ENCODE measurements at regions not wholly inside any gene's neighbourhood (a gene's known extent, or its start where the extent isn't known, plus 50 kb on each side); places are given as distances from the start of the nearest gene placed in this dataset.

DNA sequence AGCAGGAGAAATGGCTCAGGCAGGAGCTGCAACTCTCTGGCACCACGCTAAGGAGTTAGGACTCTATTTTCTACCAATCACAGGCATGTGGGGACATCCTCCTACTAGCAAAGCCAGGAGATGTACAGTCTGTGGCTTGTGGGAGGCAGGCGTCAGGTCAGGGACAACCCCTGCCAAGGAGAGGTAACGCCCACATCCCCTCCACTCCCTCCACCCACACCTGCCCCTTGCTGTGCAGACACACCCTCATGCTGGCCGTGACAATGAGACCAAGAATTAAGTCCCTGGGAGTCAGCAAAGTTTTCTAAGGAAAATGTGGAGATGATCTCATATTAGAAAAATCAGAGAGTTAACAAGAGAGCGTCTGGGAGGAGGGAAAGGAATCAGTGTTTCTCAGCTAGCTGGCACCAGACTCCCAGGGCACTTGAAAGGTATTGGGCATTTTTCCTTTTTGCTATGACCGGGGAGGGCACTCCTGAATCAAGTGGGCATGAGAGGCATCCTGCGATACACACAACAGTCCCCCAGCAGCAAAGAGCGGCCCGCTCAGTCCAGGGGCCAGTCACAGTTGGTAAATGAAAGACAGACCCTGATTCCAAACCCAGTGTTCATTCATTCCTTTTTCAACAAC is 87.3 kb upstream of the RPL38 start:
- H3K27ac Mint-ChIP-seq, result no peak overlapping the region
- no peaks in the 10 kb centered on the region for H3K9me3 Mint-ChIP-seq (ENCODE audit: low read depth)
- no peak overlapping the region for H3K4me3 Mint-ChIP-seq
- H3K4me1 Mint-ChIP-seq, result no peaks in the 10 kb centered on the region
- ChIA-PET POLR2A (no interaction called here), CTCF (interaction anchor here (1.3 kb wide), 1 partner anchor 25 kb away, joined by 3 read pairs; no protein-coding TSS in a partner anchor)
- ATAC-seq, result no peak
- intact Hi-C loops (cut with DNase I, micrococcal nuclease), result no loop called here
- no peaks in the 10 kb centered on the region for H3K36me3 Mint-ChIP-seq (ENCODE audit: low read depth)
- no peak for DNase-seq
- peaks cover 13% of the 10 kb centered on the region for H3K27me3 Mint-ChIP-seq

DNA sequence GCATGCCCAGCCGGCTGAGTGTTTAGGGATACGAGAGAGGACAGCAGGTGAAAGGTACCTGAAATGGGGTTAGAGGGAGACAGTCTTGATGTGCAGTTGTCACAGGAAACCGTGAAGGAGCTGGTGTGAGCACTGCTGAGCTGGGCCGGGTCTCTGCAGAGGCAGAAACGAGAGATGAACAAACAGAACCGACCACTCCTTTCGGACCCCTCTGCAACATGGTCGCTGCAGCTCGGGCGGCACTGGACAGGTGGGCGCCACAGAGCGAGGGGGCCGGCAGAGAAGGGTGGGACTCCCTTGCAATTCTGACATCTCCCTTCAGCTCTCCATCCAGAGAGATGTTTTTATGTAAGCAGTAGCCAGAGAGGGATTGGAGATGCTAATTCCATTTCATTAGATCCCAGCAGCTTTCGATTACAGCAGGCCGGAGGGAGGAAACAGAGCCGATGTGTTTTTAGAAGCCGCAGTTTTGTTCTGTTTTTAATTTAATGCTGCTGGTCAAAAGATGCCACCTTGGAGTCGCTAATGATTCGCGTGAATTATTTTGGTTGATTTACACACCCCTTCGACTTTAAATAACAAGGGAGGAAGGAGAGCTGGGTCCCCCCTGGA is 86.3 kb upstream of the RPL38 start:
- intact Hi-C loops (cut with DNase I, micrococcal nuclease), result no loop called here
- Mint-ChIP-seq H3K27ac (no peak overlapping the region), H3K4me1 (no peaks in the 10 kb centered on the region), H3K9me3 (ENCODE audit: low read depth) (no peaks in the 10 kb centered on the region), H3K27me3 (peaks cover 13% of the 10 kb centered on the region), H3K4me3 (no peak overlapping the region), H3K36me3 (ENCODE audit: low read depth) (no peaks in the 10 kb centered on the region)
- DNase-seq (no peak), ATAC-seq (no peak)
- CTCF ChIA-PET, result interaction anchor here (1.3 kb wide), 1 partner anchor 26 kb away, joined by 3 read pairs; no protein-coding TSS in a partner anchor
- POLR2A ChIA-PET, result no interaction called here

DNA sequence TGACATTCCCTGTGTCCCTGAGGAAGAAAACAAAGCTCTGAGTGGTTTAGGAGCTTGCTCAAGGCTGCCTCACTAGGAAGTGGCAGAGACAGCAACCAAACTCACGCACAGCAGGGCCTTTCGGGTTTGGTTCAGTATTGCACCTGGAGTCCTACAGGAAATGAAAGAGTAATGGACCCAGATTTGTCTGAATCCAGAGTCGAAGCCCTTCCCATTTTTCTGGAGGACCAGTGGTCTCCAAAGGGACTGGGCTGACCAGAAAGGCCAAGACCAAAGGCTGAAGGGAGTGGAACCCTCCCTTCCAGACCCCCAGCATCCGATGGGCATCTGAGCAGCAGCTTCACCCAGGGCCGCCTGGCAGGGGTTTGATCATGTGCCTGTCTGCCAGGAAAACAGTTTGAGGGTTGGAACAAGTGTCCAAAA is 85.5 kb upstream of the RPL38 start:
- CTCF ChIA-PET, result no interaction called here
- POLR2A ChIA-PET, result no interaction called here
- Mint-ChIP-seq H3K9me3 (ENCODE audit: low read depth) (no peaks in the 10 kb centered on the region), H3K27me3 (peaks cover 17% of the 10 kb centered on the region), H3K4me3 (no peak overlapping the region), H3K4me1 (no peaks in the 10 kb centered on the region), H3K27ac (no peak overlapping the region), H3K36me3 (ENCODE audit: low read depth) (no peaks in the 10 kb centered on the region)
- intact Hi-C loops (cut with DNase I, micrococcal nuclease), result no loop called here
- ATAC-seq, result no peak
- no peak for DNase-seq

DNA sequence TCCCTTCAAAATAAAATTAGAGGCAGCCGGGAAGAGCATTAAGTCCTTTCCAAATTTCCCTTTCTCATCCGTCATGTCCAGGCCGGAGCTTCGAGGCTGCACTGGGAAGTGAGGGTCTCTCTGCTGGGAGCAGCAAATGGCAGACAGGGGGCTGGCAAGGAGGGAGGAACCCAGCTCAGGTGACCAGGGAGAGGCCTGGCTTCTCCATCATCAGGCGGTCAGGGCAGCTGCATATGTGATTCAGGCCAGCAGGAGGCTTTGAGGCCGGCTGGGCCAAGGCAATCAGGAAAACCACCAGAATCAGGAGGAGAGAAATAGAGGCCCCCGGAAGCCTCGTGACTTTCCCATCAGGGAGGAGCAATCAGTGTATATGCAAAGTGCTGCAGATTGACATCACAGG is 85.0 kb upstream of the RPL38 start:
- ChIA-PET POLR2A (no interaction called here), CTCF (interaction anchor here (0.9 kb wide), 1 partner anchor 120 kb away, joined by 3 read pairs; no protein-coding TSS in a partner anchor)
- intact Hi-C loops (cut with DNase I, micrococcal nuclease), result no loop called here
- Mint-ChIP-seq H3K36me3 (ENCODE audit: low read depth) (no peaks in the 10 kb centered on the region), H3K9me3 (ENCODE audit: low read depth) (no peaks in the 10 kb centered on the region), H3K27ac (no peak overlapping the region), H3K4me3 (no peak overlapping the region), H3K4me1 (no peaks in the 10 kb centered on the region), H3K27me3 (peaks cover 19% of the 10 kb centered on the region)
- no peak for DNase-seq
- no peak for ATAC-seq

DNA sequence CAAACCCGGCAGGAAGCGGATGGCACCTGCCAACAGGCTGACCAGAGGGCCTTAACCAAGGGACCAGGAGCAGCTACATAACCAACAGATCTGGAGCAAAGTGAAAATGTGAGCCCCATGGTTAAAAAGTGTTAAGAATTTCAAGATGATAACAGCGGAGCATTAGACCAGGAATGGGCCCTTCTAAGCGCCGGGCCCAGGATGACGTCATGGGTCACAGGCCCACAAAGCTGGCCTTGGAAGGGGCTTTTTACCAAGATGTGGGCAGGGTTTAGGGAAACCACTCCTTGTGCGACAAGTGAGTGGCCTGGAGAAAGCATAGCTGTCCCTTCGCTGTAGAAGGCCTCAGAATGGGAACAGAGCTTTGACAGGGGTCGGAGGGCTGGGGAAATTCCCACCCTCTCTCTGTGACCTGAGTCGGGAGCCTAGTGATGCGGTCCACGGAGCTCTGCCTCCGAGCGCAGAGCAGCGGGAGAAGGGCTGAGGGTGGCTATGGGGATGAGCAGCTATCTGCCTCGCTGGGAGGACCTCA is 84.4 kb upstream of the RPL38 start:
- H3K27me3 Mint-ChIP-seq, result peaks cover 19% of the 10 kb centered on the region
- no peaks in the 10 kb centered on the region for H3K9me3 Mint-ChIP-seq (ENCODE audit: low read depth)
- CTCF ChIA-PET, result interaction anchor here (0.5 to 0.9 kb wide), 3 partner anchors 37 to 120 kb away, joined by 3 to 5 read pairs (median 3); no protein-coding TSS in a partner anchor
- DNase-seq, result no peak
- no peak for ATAC-seq
- intact Hi-C loops (cut with DNase I, micrococcal nuclease), result no loop called here
- H3K4me1 Mint-ChIP-seq, result no peaks in the 10 kb centered on the region
- no peak overlapping the region for H3K4me3 Mint-ChIP-seq
- no peak overlapping the region for H3K27ac Mint-ChIP-seq
- POLR2A ChIA-PET, result interaction anchor here (0.5 kb wide), 1 partner anchor 377 kb away, joined by 6 read pairs; no protein-coding TSS in a partner anchor
- no peaks in the 10 kb centered on the region for H3K36me3 Mint-ChIP-seq (ENCODE audit: low read depth)

DNA sequence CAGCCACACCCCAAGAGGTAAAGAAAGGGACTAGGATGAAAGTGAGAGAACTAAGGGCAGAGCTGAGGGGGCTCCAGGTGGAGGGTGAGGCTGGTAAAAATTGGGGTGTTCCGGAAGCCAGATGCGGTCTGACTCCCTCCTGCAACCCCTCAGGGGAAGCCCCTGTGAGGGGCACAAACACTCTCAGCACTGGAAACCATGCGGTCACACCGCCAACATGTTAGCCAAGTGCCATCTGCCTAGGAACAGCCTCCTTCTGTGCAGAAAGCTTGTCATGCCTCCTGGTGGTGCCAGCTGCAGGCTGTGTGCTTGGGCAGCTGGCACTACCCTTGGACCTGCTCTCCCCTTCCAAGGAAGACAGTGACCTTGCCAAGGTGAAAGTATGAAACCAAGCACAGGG is 83.5 kb upstream of the RPL38 start:
- no peaks in the 10 kb centered on the region for H3K9me3 Mint-ChIP-seq (ENCODE audit: low read depth)

DNA sequence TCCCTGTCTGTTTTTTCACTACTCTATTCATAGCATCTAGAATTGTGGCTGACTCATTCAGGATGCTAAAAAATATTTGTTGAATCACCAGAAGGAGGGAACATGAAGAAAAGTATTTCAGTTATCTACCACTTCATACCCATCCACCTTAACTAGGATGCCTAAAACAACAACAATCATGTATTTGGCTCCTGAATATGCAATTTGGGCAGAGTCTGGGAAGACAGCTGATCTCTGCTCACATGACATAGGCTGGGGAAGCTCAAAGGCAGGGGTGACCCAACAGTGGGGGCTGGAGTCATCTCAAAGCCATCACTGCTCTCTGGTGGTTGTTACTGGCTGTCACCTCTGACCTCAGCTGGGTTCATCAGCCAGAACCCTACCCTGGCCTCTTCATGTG is 80.1 kb upstream of the RPL38 start:
- DNase-seq, result no peak
- H3K4me1 Mint-ChIP-seq, result no peaks in the 10 kb centered on the region
- peaks cover 17% of the 10 kb centered on the region for H3K27me3 Mint-ChIP-seq
- ChIA-PET POLR2A (no interaction called here), CTCF (no interaction called here)
- no peaks in the 10 kb centered on the region for H3K36me3 Mint-ChIP-seq (ENCODE audit: low read depth)
- H3K27ac Mint-ChIP-seq, result no peak overlapping the region
- no peaks in the 10 kb centered on the region for H3K9me3 Mint-ChIP-seq (ENCODE audit: low read depth)
- intact Hi-C loops (cut with DNase I, micrococcal nuclease), result loop anchor here in 1 of 2 experiments (1.0 kb wide), 1 partner anchor 33 kb away; no protein-coding TSS in a partner anchor
- H3K4me3 Mint-ChIP-seq, result no peak overlapping the region
- ATAC-seq, result no peak

More for the DNA sequence above, 83.5 kb upstream of the RPL38 start:
- ChIA-PET POLR2A (no interaction called here), CTCF (interaction anchor here (0.6 to 1.1 kb wide), 4 partner anchors 30 to 80 kb away, joined by 3 to 5 read pairs (median 4); no protein-coding TSS in a partner anchor)
- Mint-ChIP-seq H3K4me1 (no peaks in the 10 kb centered on the region), H3K27ac (no peak overlapping the region), H3K36me3 (ENCODE audit: low read depth) (no peaks in the 10 kb centered on the region), H3K27me3 (peaks cover 19% of the 10 kb centered on the region), H3K4me3 (no peak overlapping the region)
- intact Hi-C loops (cut with DNase I, micrococcal nuclease), result no loop called here
- ATAC-seq (no peak), DNase-seq (no peak)

DNA sequence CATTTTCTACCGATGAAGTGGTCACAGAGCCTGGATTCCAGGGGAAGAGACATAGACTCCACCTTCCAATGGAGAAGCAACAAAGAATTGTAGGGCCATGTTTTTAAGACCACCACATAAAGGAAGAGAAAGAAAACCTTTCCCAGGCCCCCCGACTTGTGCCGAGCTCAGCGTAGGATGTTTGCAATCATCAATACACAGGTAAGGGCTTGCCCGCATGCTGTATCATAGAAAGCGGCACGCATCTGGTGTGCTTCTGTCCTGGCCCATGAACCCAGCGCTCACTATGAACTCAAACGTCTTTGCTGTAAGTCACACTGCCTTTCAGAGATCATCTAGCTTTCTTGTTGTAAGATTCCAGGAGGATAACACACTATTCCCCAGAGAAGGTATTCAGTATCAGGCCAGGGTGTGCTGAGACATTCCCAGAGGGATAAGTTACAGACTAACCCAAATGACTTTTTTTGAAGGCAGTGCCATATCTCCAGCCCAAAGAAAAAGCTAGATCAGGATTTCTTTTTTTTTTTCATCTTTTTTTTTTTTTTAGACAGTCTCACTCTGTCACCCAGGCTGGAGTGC is 79.5 kb upstream of the RPL38 start:
- Mint-ChIP-seq H3K9me3 (ENCODE audit: low read depth) (no peaks in the 10 kb centered on the region), H3K27ac (no peak overlapping the region), H3K27me3 (peaks cover 19% of the 10 kb centered on the region), H3K36me3 (ENCODE audit: low read depth) (no peaks in the 10 kb centered on the region), H3K4me3 (no peak overlapping the region), H3K4me1 (no peaks in the 10 kb centered on the region)
- ATAC-seq, result no peak
- CTCF ChIA-PET, result no interaction called here
- POLR2A ChIA-PET, result no interaction called here
- intact Hi-C loops (cut with DNase I, micrococcal nuclease), result loop anchor here in 1 of 2 experiments (1.0 kb wide), 1 partner anchor 34 kb away; no protein-coding TSS in a partner anchor
- DNase-seq, result no peak

DNA sequence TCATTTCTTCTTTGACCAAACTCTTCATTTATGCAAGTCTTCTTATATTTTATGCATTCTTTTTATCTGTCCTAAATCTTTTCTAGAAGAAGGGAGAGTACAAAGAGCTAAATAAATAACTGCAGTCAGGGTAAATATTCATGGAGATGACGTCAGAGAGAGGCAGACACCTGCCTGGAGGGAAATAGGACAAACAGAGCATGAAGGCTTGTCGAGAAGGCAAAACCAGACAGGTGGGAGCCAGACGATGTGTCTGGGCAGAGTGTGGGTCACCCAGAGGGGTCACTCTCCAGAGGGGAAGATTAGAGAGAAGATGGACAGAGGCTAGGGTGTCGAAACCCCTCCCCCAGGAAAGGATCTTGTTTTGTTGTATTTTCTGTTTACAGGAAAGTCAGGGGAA is 78.3 kb upstream of the RPL38 start:
- CTCF ChIA-PET, result no interaction called here
- intact Hi-C loops (cut with DNase I, micrococcal nuclease), result no loop called here
- H3K4me1 Mint-ChIP-seq, result no peaks in the 10 kb centered on the region
- DNase-seq (no peak), ATAC-seq (no peak)
- no peak overlapping the region for H3K4me3 Mint-ChIP-seq
- H3K36me3 Mint-ChIP-seq (ENCODE audit: low read depth), result no peaks in the 10 kb centered on the region
- no peaks in the 10 kb centered on the region for H3K9me3 Mint-ChIP-seq (ENCODE audit: low read depth)
- POLR2A ChIA-PET, result no interaction called here
- peaks cover 16% of the 10 kb centered on the region for H3K27me3 Mint-ChIP-seq
- no peak overlapping the region for H3K27ac Mint-ChIP-seq

DNA sequence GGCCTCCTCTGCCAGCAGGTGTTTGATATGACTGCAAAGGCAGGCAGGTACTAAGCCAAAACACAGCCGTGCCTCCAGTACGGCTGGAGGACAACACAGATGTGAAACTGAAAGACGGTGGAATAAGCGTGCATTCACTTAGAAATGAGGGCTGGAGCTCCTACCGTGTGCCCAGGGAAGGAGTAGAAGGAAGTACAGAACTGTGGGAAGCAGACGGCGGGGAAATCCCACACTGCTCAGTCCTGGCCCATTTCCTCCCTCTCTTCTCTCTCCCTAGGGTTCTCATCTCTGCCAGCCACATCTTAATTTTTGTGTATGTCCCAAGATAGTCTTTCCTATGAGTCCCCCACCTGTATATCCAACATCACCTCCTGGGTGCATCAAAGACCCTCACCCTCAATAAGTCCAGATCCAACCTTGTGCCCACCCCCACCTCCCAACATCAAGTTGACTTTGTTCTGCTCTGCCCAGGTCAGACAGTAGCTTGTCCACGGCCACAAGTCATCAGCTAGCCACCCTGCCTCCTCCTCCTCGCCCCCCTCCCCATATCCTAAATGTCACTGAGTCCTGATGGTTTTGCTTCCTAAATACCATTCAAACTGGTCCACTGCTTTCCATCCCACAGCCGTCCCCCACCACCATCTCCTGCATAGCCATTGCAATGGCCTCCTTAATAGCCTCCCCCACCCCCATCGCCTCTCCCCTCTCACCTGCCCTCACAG is 77.1 kb upstream of the RPL38 start:
- DNase-seq (no peak), ATAC-seq (no peak)
- H3K27ac Mint-ChIP-seq, result no peak overlapping the region
- H3K27me3 Mint-ChIP-seq, result peaks cover 16% of the 10 kb centered on the region
- H3K36me3 Mint-ChIP-seq (ENCODE audit: low read depth), result no peaks in the 10 kb centered on the region
- CTCF ChIA-PET, result no interaction called here
- no peak overlapping the region for H3K4me3 Mint-ChIP-seq
- intact Hi-C loops (cut with DNase I, micrococcal nuclease), result no loop called here
- H3K4me1 Mint-ChIP-seq, result no peaks in the 10 kb centered on the region
- POLR2A ChIA-PET, result no interaction called here
- no peaks in the 10 kb centered on the region for H3K9me3 Mint-ChIP-seq (ENCODE audit: low read depth)

DNA sequence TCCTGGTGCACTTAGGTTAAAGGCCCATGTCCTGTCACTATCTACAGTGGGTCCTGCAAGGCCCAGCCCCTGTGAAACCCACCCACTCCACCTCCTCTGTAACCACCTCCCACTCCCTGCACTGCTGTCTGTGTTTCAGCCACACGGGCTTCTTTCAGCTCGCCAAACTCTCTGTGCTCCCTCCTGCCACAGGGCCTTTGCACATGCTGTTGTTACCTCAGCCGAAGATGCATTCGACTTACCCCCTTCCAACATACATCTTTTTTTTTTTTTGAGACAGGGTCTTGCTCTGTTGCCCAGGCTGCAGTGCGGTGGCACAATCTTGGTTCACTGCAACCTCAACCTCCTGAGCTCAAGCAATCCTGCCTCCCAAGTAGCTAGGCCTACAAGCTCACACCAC is 76.5 kb upstream of the RPL38 start:
- ATAC-seq (no peak), DNase-seq (no peak)
- no peaks in the 10 kb centered on the region for H3K9me3 Mint-ChIP-seq (ENCODE audit: low read depth)
- intact Hi-C loops (cut with DNase I, micrococcal nuclease), result no loop called here
- H3K4me1 Mint-ChIP-seq, result no peaks in the 10 kb centered on the region
- ChIA-PET POLR2A (interaction anchor here (0.6 kb wide), 1 partner anchor 236 kb away, joined by 5 read pairs; no protein-coding TSS in a partner anchor), CTCF (no interaction called here)
- peaks cover 16% of the 10 kb centered on the region for H3K27me3 Mint-ChIP-seq
- no peaks in the 10 kb centered on the region for H3K36me3 Mint-ChIP-seq (ENCODE audit: low read depth)
- no peak overlapping the region for H3K27ac Mint-ChIP-seq
- no peak overlapping the region for H3K4me3 Mint-ChIP-seq

All from activated CD4-positive, alpha-beta T cell treated with anti-CD3 and anti-CD28 coated beads for 36 hours (primary cell).